ENCODE measurements at regions not wholly inside any gene's neighbourhood (a gene's known extent, or its start where the extent isn't known, plus 50 kb on each side); places are given as distances from the start of the nearest gene placed in this dataset.

DNA sequence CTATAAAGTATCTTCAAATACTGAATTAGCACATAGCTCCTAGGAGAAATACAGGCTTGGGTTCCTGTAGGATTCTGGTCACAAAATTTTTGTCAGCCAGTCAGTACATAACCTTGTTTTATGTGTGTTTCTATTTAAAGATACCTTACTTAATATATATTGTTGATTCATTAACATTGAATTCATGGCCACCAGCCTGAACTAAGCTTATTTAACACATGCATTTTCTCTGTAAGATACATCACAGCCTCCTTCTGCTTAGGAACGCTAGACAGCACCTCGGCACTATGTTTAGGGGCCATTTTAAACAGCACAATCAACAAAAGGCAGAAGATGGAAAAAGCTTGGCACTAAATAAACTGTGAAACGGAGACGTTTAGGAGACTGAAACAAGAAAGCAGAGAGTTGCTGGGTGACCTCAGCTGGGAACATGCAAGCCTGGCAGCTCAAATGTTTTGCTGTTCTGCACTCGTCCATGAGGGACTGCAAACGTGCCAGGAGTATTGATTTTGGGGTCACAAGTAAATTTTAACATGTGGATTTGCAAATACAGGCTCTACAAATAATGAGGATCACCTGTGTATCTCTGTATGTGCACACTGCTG lies 432.2 kb upstream of the TPM1 start:
- no peaks in the 10 kb centered on the region for H3K36me3 Mint-ChIP-seq (ENCODE audit: unreplicated experiment)
- H3K27me3 Mint-ChIP-seq (ENCODE audit: unreplicated experiment), result no peaks in the 10 kb centered on the region
- H3K9me3 Mint-ChIP-seq (ENCODE audit: unreplicated experiment), result no peaks in the 10 kb centered on the region
- TF ChIP-seq, protein P1, sequence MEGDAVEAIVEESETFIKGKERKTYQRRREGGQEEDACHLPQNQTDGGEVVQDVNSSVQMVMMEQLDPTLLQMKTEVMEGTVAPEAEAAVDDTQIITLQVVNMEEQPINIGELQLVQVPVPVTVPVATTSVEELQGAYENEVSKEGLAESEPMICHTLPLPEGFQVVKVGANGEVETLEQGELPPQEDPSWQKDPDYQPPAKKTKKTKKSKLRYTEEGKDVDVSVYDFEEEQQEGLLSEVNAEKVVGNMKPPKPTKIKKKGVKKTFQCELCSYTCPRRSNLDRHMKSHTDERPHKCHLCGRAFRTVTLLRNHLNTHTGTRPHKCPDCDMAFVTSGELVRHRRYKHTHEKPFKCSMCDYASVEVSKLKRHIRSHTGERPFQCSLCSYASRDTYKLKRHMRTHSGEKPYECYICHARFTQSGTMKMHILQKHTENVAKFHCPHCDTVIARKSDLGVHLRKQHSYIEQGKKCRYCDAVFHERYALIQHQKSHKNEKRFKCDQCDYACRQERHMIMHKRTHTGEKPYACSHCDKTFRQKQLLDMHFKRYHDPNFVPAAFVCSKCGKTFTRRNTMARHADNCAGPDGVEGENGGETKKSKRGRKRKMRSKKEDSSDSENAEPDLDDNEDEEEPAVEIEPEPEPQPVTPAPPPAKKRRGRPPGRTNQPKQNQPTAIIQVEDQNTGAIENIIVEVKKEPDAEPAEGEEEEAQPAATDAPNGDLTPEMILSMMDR (IDR thresholded peaks at IDR 0.05; ENCODE audit: partially characterized antibody, unreplicated experiment), result no peak
- no peak for DNase-seq
- H3K4me1 Mint-ChIP-seq (ENCODE audit: low read depth, unreplicated experiment), result peaks cover 23% of the 10 kb centered on the region
- H3K4me3 Mint-ChIP-seq (ENCODE audit: unreplicated experiment), result no peak overlapping the region
- no peak overlapping the region for H3K27ac Mint-ChIP-seq (ENCODE audit: unreplicated experiment)

DNA sequence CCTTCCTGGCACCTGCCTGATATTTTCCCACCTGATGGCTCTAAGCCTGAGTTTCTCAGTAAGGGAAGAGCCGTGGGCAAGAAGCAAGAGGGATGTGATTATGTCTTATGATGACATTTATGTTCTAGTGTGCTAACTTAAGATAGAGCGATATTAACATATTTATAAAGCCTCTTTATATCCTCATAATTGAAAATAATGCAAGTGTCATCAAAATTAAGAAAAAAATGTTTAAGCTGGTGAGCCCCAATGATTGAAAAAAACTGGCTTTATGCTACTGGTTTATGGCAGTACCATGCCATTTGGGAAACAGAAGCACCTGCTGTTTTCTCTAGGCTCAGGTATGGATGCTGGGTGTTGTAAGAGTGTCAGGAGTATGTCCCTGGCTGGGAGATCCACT lies 431.5 kb upstream of the TPM1 start:
- Mint-ChIP-seq H3K4me3 (ENCODE audit: unreplicated experiment) (no peak overlapping the region), H3K27ac (ENCODE audit: unreplicated experiment) (no peak overlapping the region), H3K36me3 (ENCODE audit: unreplicated experiment) (no peaks in the 10 kb centered on the region), H3K27me3 (ENCODE audit: unreplicated experiment) (no peaks in the 10 kb centered on the region), H3K4me1 (ENCODE audit: low read depth, unreplicated experiment) (peaks cover 19% of the 10 kb centered on the region), H3K9me3 (ENCODE audit: unreplicated experiment) (no peaks in the 10 kb centered on the region)
- no peak for DNase-seq
- TF ChIP-seq, protein P1 (IDR thresholded peaks at IDR 0.05; ENCODE audit: partially characterized antibody, unreplicated experiment), result no peak

DNA sequence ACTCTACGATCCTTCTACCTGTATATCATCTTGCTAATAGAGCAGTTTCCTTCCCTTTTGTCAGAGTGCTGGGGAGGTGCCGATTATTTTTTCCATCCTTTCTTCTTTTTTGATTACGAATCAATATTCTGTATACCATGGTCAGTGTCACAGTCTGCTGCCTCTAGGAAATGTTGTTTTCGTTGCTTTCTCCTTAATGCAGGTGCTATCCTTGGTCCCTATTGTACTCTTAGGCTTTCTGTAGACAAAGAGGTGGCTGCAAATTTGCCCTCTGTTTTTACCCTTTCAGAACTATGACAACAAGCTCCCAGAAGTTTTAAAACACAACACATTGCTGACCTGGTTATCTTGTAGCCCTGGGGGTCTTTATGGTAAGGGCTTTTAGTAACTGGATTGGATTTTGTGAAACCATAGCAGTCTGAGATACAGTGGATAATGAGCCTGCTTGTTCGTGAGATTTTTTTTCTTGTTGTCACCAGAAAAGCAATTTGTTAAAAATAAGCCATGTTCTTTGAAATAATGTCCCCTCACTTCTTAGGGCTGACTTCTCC lies 430.3 kb upstream of the TPM1 start:
- H3K27ac Mint-ChIP-seq (ENCODE audit: unreplicated experiment), result no peak overlapping the region
- H3K4me3 Mint-ChIP-seq (ENCODE audit: unreplicated experiment), result no peak overlapping the region
- peaks cover 19% of the 10 kb centered on the region for H3K4me1 Mint-ChIP-seq (ENCODE audit: low read depth, unreplicated experiment)
- H3K27me3 Mint-ChIP-seq (ENCODE audit: unreplicated experiment), result no peaks in the 10 kb centered on the region
- TF ChIP-seq, protein P1 (IDR thresholded peaks at IDR 0.05; ENCODE audit: partially characterized antibody, unreplicated experiment), result no peak
- no peaks in the 10 kb centered on the region for H3K36me3 Mint-ChIP-seq (ENCODE audit: unreplicated experiment)
- no peak for DNase-seq
- no peaks in the 10 kb centered on the region for H3K9me3 Mint-ChIP-seq (ENCODE audit: unreplicated experiment)

DNA sequence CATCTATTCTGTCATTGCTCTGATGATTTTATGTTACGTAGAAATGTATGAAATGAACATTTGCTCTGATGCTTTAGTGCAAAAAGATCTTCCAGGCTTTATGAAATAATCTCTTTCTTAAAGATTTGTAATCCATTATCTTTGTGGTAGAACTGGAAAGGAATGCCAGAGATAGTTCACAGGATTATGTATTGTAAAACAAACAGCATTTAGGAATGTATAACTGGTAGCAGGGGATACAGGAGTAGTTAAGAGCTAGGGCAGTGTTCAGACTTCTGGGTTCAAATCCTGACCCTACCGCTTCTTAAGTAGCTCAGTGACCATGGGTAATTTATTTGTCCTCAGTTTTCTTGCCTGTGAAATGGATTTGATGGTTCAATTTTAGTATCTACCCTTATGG lies 429.8 kb upstream of the TPM1 start:
- H3K27me3 Mint-ChIP-seq (ENCODE audit: unreplicated experiment), result no peaks in the 10 kb centered on the region

DNA sequence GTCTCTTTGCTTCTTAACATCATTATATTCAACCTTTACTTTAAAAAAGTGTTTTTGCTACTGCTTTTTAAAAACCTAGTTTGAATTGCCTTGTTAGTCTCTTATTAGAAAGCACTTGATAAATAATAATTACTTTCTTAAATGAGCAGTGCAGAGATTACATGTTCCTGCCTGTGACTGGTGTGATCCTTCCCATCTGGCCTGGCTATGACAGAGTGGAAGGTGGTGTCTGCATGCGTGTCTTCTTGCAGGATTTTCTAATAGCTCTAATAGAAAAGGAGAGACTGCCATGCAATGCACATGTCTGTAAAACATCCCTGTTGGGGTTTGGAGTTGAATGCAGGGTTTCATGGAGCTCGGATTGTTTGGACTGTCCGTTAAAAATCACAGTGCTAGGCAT lies 425.8 kb upstream of the TPM1 start:
- Mint-ChIP-seq H3K27me3 (ENCODE audit: unreplicated experiment) (peaks cover 1% of the 10 kb centered on the region), H3K27ac (ENCODE audit: unreplicated experiment) (no peak overlapping the region), H3K9me3 (ENCODE audit: unreplicated experiment) (no peaks in the 10 kb centered on the region), H3K36me3 (ENCODE audit: unreplicated experiment) (no peaks in the 10 kb centered on the region), H3K4me1 (ENCODE audit: low read depth, unreplicated experiment) (peaks cover 6% of the 10 kb centered on the region), H3K4me3 (ENCODE audit: unreplicated experiment) (no peak overlapping the region)
- TF ChIP-seq, protein P1 (IDR thresholded peaks at IDR 0.05; ENCODE audit: partially characterized antibody, unreplicated experiment), result no peak
- no peak for DNase-seq

More for the DNA sequence above, 429.8 kb upstream of the TPM1 start:
- DNase-seq, result no peak
- TF ChIP-seq, protein P1 (IDR thresholded peaks at IDR 0.05; ENCODE audit: partially characterized antibody, unreplicated experiment), result no peak
- H3K27ac Mint-ChIP-seq (ENCODE audit: unreplicated experiment), result no peak overlapping the region
- no peaks in the 10 kb centered on the region for H3K9me3 Mint-ChIP-seq (ENCODE audit: unreplicated experiment)
- H3K4me3 Mint-ChIP-seq (ENCODE audit: unreplicated experiment), result no peak overlapping the region
- peaks cover 20% of the 10 kb centered on the region for H3K4me1 Mint-ChIP-seq (ENCODE audit: low read depth, unreplicated experiment)
- no peaks in the 10 kb centered on the region for H3K36me3 Mint-ChIP-seq (ENCODE audit: unreplicated experiment)

Measured in glutamatergic neuron (in vitro differentiated cells).